ENCODE measurements at regions not wholly inside any gene's neighbourhood (a gene's known extent, or its start where the extent isn't known, plus 50 kb on each side); places are given as distances from the start of the nearest gene placed in this dataset.

GRCh38 chr11:72491001-72491400 is 56.7 kb upstream of the CLPB start:
- H3K9me3 ChIP-seq (ENCODE audit: control insufficient read depth in 4 of 4, insufficient read depth in 3 of 4, low read length in 3 of 4): peaks cover 0 to 2% (median 0%) of the 10 kb centered on the region in 4 donors
- no peak overlapping the region for H3K4me3 ChIP-seq
- DNase-seq (no peak), ATAC-seq (ENCODE audit: insufficient read depth, low FRiP score) (no peak)
- no peak for TF ChIP-seq CTCF (IDR thresholded peaks at IDR 0.05; ENCODE audit: control extremely low read depth, extremely low read depth)
- H3K27me3 ChIP-seq (ENCODE audit: control insufficient read depth in 3 of 3, insufficient read depth in 3 of 3, low read length in 2 of 3): no peaks in the 10 kb centered on the region
- H3K27ac ChIP-seq (ENCODE audit: low read depth in 1 of 2, low read length in 1 of 2): no peak overlapping the region
- WGBS, 2 donors: 79 to 94% methylated on average over 2 of the region's 2 CpGs
- H3K4me1 ChIP-seq (ENCODE audit: control insufficient read depth in 5 of 5, insufficient read depth in 5 of 5, low read length in 5 of 5): no peaks in the 10 kb centered on the region
- H3K9ac ChIP-seq (ENCODE audit: insufficient read depth in 1 of 2, low read length in 2 of 2): no peak overlapping the region
- H3K36me3 ChIP-seq (ENCODE audit: control insufficient read depth in 4 of 4, insufficient read depth in 4 of 4, low read length in 4 of 4): no peaks in the 10 kb centered on the region

Data from lung (tissue), 11 donors.